ENCODE measurements at regions not wholly inside any gene's neighbourhood (a gene's known extent, or its start where the extent isn't known, plus 50 kb on each side); places are given as distances from the start of the nearest gene placed in this dataset.

DNA sequence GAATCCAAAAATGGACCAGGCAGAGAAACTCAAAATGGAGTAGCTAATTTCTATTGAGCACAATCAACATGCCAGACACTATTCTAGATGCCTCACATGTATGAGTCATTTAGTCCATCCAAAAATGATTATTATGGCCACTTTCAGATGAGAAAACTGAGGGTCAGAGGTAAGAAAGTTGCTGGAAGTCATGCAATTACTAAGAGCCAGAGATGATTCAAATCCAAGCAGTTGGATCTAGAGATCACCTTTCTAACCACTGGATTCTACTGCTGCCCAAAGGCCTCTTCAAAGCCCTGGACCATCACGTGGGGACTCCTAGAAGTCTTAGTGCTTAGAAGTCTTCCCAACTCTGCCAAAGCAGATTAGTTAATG is 51.8 kb upstream of the HMHB1 start:
- TF ChIP-seq, protein P1, sequence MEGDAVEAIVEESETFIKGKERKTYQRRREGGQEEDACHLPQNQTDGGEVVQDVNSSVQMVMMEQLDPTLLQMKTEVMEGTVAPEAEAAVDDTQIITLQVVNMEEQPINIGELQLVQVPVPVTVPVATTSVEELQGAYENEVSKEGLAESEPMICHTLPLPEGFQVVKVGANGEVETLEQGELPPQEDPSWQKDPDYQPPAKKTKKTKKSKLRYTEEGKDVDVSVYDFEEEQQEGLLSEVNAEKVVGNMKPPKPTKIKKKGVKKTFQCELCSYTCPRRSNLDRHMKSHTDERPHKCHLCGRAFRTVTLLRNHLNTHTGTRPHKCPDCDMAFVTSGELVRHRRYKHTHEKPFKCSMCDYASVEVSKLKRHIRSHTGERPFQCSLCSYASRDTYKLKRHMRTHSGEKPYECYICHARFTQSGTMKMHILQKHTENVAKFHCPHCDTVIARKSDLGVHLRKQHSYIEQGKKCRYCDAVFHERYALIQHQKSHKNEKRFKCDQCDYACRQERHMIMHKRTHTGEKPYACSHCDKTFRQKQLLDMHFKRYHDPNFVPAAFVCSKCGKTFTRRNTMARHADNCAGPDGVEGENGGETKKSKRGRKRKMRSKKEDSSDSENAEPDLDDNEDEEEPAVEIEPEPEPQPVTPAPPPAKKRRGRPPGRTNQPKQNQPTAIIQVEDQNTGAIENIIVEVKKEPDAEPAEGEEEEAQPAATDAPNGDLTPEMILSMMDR (conservative IDR thresholded peaks at IDR 0.05): no peak
- TF ChIP-seq EZH2 (IDR thresholded peaks at IDR 0.05; ENCODE audit: low read depth): no peak

All from PC-9 (cell line).